EH (cell line): ENCODE measurements at regions not wholly inside any gene's neighbourhood (a gene's known extent, or its start where the extent isn't known, plus 50 kb on each side); places are given as distances from the start of the nearest gene placed in this dataset.
"Not testable (repeated sequence)": the region's sequence is repeated elsewhere in the genome, so short reads cannot be mapped to it uniquely, and the experiment has no call there.

Source experiments
- DNase-seq: peaks from one replicate; pipeline ENCODE4 v3.0.0-alpha.2; 2015; ENCODE audit warnings: low read depth

DNA sequence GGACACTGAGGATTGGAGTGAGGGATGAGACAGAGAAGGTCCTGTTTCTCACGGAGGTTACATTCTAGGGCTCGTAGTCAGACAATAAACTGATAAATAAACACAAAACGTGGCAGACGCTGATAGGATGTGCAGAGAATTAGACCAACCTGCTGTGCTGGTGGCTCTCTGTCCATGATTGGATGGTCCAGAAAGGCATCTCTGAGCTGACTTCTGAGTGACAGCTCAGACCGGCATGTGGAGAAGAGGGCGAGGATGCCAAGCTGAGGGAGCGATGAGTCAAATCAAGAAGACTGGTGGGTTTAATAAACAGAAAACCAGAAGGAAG, 132.3 kb upstream of the TAF11L2 start:
- peak; percentile 59 for DNase-seq

DNA sequence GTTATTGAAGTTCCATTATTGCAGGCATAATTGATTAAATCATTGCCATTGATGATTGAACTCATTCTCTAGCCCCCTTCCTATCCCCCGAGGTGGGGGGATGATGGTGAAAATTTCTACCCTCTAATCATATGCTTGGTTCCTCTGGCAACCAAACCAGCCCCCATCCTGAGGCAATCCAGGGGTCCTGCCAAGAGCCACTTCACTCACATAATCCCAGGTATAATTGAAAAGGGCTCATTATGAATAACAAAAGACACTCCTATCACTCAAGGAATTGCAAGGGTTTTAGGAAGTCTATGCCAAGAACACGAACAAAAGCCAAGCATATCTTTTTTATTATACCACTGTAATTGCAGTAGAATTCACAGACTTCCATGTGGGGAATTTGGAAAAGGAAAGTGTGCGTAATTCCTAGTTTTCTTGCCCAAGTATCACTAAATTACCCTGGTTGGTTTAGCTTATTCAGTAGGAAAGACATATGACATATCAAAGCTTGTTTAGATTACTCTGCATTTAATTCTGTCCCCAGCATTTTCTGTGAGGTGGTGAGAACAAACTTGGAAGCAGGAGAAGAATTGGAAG, 130.7 kb upstream of the TAF11L2 start:
- no peak for DNase-seq

DNA sequence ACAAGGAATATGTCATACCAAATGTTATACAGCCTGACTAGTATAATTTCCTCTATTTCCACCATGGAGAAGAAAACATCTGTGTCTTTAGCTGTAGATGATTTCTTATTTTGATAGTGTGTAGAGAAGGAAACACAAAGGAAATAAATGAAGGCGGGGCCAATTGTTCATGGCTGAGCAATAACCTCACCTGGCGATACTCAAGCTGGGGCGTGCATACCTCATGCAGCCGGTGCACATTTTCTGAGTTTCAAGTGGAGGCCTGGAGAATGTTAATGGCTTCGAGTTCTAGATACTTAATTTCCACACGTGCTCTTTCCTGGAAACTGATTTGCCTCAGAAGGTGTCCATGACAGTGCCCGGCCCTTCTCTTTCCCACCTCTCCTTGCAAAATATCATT, 127.4 kb upstream of the TAF11L2 start:
- DNase-seq: no peak

DNA sequence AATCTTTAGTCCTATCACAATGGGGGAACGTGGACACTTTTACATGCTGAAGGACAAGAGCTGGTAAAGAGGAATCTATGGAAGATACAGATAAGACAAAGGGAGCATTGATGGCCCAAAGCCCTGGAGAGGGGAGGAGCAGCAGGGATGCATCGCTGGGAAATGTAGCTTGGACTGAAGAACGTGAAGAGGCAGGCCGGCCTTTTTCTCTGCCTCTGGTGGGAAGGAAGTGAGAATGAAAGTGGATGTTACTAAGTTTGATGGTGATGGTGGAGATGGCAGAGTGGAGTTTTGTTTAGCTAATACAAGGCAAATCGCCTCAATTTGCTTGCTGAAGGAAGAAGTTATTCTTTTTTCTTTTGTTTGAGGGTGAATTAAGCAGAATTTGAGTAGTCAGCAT, 124.6 kb upstream of the TAF11L2 start:
- no peak for DNase-seq

DNA sequence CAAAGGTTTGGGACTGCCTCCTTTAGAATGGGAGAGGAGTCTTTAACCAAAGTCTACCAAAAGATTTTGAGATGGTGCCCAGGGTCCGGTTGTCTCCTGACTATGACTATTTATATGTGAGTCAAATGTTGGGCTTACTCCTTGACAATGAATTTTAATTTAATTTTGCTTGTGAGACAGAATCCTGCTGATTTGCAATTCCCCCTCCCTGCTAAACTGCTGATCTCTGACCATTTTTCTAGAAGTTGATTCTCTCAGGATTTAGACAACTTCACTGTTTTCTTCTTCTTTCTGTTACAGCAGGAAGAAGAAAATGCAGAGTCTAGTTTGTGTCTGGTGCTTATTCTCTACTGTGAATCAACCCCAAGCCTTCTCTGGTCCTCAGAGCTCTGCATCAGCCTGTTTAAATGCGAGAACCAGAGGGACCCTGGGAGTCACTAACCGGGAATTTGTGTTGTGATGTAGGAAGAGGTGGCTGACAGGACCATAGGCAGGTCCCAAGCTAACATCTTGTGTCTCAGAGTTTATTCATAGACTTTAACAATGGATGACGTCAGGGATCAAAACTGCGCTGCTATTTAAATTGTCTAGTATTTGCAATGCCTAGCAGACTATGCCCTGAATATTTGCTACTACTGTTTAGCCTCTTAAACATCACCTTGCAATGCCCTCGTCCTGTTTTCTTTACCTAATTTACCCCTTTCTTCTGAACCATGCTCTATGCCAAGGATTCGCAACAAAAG, 124.0 kb upstream of the TAF11L2 start:
- DNase-seq: peak; percentile 22

DNA sequence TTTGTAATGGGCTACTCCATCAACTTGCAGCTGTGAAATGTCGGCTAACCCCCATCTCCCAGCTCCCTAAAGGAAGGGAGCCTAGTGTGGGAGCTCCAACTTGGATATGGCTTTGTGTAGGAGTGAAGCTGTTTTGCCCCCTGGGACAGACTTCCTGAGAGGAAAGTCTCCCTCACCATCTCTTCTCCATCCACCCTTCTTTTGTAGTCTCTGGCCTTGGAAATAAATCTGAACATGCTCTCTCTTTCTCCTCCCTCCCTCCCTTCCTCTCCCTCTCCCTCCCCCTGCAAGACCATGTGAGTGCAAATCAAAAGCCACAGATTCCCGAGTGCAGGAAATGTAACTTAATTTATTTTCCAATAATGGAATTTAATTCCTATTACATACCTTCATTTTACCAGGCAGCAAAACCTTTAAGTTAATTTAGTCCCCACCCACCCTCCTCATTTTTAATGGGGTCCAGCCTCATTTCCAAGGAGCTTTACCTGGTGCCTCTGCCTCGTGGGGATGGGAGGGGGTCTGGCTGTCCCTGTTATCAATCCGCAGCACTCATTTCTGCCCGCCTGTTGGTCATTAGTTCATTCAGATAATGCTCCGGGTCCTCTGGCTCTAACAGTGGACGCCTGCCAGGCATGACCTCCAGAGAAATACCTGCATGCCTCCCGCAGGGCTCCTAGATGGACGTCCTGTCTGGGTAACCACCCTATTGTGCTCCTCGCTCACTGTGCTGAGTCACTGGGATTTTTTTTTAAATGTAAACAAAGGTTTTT, 122.9 kb upstream of the TAF11L2 start:
- DNase-seq: no peak

DNA sequence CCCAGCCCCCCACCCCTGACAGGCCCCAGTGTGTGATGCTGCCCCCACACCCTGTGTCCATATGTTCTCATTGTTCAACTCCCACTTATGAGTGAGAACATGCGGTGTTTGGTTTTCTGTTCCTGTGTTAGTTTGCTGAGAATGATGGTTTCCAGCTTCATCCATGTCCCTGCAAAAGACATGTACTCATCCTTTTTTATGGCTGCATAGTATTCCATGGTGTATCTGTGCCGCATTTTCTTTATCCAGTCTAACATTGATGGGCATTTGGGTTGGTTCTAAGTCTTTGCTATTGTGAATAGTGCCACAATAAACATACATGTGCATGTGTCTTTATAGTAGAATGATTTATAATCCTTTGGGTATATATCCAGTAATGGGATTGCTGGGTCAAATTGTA, 122.1 kb upstream of the TAF11L2 start:
- not testable (repeated sequence) for DNase-seq

DNA sequence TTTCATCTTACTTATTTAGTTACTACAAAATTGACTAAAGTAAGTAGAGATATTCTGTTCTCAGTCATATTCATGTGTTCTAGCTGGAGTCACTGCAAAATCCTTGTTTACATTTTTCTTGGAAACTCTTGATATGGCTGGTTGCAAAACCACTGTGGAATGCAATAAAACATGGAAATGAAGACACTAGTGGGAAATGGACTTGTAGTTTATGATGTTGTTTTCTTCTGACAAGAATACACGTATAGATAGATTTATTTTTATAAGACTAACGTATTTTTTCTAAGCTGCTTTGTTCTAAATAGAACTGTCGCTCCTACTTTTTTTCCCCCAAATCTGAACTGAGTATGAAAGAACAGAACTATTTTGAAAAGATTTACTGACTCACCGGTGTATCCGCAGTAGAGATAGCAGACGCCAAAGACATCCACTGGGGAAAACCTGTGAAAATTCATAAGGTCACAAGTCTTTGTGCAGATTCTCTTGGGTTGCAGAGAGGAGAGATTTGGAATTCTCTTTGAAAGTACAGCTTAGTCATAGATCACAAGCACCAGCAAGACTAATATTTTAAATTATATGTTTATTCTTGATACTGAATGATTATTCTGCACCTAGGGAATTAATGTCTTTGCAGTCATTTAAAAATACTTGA, 119.6 kb upstream of the TAF11L2 start:
- peak; percentile 76 for DNase-seq

DNA sequence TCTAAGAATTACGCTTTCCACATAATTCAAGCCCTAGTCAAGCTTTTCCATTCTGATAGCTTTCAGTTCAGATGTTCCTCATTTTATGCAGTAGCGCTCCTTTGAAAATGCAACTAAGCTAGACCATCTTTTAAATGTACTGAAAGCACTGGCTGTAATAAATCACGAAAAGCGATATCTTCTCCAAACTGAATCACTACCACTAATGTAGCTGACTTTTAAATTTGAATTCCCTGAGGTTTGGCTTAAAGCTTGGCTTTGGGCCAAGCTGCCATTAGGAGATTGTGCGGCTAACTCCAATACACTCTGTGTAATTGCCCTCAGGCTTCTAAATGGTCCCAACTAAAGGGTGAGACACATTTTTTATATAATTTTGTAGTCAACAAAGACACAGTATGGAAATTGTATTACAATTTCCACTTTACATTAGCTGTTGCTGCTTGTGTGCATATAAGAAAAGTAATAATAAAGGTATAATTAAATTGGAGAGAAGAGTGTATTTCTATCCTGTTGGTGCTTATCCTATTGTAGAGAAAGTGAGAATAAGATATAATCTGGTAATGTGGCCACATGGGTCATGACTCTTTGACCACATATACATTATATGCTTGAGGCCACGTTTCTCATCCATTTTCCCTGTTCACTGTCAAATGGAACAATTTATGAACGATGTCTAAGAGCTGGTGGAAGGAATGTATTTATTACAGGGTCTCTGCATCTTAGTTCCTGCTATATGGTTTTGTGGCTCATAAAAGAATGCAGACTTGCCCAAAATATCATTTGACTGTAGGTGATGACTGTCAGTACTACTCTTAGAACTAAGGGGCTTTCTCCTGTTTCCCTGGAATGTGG, 118.7 kb upstream of the TAF11L2 start:
- DNase-seq: peak; percentile 65

DNA sequence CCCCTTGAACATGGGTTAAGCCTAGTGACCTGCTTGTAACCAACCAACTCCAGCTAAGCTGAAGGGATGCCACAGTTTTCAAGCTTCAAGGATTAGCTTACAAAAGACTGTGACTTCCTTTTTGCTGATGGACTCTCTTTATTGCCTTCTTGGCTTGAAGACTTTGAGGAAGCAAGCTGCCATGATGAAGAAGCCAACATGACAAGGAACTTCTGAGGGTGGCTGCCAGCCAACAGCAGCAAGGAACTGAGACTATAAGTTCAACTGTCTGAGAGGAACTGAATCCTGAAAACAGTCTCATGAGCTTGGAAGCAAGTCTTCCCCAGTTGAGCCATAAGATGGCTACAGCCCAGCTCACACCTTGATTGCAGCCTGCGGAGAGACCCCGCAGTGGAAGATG, 116.1 kb upstream of the TAF11L2 start:
- no peak for DNase-seq

DNA sequence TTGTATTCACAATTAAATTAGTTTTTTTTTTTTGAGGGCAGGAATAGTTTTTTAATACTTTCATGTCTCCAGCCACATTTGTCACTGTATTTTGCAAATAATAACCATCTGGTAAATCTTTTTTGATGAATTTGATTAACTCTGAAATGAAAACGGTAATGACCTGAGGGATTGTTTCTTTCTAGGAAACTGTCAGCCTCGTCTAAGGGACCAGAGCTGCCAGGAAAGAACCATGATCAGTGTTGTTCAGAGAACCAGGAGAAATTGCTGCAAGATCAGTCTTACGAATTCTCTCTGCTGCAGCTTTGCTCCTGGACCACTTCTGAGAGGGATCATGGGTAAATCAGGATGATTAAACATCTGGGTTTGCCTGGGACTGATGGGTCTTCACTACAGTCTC, 114.5 kb upstream of the TAF11L2 start:
- DNase-seq: no peak

DNA sequence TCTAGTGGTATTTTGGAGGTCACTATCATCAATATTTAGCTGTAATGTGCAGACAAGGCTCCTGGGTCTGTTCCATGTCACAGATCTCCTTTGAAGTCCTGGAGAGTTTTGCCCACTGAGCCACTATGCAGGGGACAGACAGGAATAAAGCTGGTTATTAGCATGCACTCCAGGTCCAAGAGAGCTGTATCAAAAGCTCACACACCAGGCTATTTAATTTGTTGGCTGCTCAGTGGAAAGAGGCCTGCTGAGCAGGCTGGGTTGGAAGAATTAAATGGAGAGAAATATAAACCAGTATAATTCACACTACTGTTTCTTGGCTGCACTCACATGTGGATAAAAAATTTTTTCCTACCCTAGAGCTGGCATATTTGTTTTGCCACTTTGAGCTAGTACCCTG, 113.8 kb upstream of the TAF11L2 start:
- DNase-seq: no peak

DNA sequence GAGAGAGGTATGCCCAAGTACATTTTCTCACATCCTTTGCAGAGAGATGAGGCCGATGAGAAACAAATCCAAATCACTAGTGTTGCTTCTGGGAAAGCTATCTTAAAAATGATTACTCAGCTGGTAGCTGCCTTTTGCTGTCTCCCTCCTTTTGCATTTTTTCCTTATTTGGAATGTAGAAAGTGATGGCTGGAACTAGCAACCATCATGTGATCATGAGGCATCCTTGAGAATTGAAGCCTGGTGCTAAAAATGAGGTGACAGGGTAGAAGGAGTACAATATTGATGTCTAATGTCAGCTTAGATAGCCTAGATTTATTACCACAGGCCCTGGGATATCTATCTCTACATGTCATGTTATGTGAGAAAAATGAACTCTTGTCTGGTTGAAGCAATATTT, 109.3 kb upstream of the TAF11L2 start:
- no peak for DNase-seq

DNA sequence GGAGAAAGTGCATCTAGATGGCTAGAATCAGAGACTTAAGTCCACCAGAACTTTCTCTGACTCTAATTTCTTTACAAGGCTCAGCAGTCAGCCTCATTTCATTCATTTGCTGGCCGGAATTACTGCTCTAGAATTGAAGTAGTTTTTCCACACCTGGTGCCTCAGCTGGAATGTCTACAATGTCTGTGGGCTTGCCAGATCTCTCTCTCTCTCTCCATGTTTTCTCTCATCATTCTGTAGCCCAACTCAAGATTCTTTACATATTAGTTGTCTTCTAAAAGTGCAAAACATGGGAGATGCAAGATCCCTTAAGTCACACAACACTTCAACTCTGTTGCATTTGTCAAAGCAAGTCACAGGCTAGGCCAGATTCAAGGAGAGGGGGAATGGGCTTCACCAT, 103.9 kb upstream of the TAF11L2 start:
- no peak for DNase-seq

DNA sequence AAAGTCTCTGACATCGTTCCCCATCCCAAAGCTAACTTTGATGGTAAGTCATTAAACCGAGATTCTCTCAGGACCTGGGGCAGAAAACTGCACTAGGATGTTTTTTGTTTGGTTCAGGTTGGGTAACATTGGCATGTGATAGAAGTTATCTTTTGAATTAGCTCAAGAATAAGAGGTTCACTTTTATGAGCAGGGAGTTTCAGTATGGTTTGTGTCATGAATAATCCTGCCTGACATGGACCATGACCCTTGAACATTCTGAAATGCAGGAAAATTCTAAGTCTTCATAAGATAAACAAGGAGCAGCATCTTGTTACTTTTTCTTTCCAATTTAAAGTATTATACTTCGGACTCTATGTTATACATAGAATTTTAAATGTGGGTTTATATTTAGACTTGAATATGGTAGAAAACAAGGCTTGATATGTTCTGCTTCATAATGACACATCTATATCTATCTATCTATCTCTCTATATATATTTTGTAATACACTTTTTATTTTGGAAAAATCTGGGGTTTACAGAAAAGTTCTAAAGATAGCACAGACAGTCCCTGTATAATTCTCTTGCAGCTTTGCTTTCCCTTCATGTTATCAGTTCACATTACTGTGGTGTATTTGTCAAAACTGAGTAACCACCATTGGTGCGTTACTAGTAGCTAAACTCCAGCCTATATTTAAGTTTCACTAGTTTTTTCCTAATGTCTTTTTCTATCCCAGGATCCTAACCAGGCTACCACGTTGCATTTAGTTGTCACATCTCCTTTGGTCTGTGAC, 102.7 kb upstream of the TAF11L2 start:
- no peak for DNase-seq

DNA sequence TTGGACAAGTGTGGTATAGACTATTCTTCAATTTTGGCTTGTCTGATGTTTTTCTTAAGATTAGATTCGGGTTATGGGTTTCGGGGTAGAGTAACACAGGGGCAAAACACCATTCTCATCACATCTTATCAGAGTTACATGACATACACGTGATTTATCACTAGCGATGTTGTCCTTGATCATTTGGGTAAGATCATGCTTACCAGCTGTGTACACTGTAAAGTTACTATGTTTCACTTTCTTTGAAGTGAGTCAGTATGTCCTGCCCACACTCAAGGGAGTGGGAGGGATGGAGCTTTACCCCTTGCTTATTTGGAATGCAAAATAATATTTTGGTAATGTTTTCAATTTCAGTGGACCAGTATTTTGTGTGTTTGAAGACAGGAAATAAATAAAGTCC, 101.8 kb upstream of the TAF11L2 start:
- no peak for DNase-seq

DNA sequence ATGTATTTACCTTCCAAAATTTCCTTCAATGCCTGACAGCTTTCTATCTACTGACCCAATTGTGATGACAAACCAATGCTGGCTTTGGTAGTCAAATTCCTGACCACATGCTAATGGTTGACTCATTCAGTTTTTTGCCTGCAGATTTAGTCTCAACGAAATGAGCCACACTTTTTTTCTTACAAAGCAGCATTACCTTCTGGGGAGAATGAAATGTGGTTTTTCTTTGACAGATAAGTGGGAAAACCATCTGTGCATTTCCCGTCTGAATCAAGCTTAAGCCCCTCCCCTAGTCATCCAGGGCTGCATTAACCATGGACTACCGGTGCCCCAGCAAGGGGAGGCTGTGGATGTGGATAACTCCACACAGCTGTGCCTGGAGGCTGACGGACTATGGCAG, 99.6 kb upstream of the TAF11L2 start:
- DNase-seq: peak; percentile 81

DNA sequence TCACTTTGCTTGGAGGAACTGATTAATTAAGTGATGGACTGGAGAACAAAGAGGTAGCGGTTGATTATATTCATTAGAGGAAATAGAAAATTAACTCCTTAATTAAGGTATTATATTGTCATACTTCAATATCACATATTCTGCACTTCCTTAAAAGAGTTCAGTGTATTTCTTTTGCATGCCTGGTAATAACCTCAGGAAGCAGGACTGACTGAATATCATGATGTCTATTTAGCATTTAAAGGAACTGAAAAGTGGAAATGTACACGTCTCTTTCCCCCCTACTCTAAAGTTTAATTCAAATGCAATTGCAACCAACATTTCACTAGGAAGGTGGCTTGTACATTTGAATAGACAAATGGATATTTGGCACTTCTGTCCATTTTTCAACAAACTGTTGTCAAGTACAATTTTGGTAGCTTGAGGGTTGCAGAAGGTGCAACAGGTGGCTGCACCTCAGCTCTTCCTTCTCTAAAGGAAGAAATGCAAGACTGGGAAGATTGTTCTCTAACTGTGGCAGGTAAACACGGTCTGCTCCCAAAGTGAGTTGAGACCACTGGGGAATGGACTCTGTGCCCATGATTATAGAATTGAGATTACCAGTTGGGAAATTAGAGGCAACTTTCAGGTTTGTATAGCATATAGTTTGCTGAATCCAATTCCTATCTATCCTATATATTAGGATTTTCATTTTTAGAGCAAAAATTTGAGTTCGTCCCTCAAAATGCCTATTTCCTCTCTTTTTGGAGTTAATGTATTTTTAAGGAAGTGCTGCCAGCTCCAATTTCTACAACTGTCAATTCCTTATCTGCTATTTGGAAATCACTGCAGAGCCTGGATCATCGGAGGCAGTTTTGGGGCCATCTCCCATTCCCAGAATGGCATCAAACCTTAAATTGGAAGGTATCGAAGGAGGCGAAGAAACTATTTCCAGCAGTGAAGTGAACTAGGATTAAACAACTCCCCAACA, 98.9 kb upstream of the TAF11L2 start:
- no peak for DNase-seq

DNA sequence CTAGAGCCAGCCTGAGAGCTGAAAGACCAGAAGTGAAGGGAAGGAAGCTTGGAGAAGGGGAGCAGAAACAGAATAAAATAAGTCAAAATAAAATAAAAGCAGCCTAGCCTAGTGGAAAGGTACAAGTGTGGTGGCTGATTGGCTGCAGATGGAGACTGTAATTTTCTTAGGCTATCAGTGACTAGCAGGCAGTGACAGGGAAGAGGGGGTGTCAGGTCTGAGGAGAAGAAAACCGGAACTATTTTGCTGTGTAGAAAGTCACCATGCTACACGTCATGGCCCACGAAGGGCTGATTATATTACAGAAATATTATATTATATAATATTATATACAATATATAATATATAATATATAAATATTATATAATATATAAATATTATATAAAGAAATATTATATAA, 98.1 kb upstream of the TAF11L2 start:
- no peak for DNase-seq
